ENCODE measurements at regions not wholly inside any gene's neighbourhood (a gene's known extent, or its start where the extent isn't known, plus 50 kb on each side); places are given as distances from the start of the nearest gene placed in this dataset.

DNA sequence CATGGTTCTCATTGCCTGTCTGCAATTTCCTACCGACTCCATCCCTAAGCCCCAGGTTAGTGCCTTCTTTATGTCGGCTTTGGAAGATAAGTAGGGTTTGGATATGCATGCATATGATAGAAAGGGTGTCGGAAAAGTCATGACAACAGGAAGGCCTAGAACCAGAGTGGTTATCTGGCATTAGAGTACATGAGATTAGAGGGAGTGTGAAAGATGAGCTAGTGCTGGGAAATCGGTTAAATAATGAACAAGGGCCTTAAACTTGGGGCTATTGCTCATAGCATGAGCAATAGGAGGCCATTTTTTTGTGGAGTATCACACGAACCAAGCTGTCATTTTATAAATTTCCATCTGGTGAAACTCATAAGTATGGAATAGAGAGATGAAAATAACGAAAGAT lies 54.0 kb upstream of the LPP start:
- no peaks in the 10 kb centered on the region for H3K4me1 ChIP-seq (ENCODE audit: control insufficient read depth, insufficient read depth, low read length)
- ChIA-PET POLR2A (no interaction called here), CTCF (interaction anchor here (0.6 kb wide), 1 partner anchor 50 kb away, joined by 3 read pairs; no protein-coding TSS in a partner anchor)
- no peaks in the 10 kb centered on the region for H3K36me3 ChIP-seq (ENCODE audit: control insufficient read depth in 2 of 2, insufficient read depth in 1 of 2, low read length in 2 of 2)
- no peaks in the 10 kb centered on the region for H3K9me3 ChIP-seq (ENCODE audit: control insufficient read depth, insufficient read depth, low read depth, low read length)
- TF ChIP-seq ZNF341 (tag by site-specific recombination; IDR thresholded peaks at IDR 0.05; ENCODE audit: low read depth): no peak
- no peak for TF ChIP-seq KLF9 (tag by site-specific recombination; IDR thresholded peaks at IDR 0.05; ENCODE audit: low read depth)
- TF ChIP-seq, protein P1, sequence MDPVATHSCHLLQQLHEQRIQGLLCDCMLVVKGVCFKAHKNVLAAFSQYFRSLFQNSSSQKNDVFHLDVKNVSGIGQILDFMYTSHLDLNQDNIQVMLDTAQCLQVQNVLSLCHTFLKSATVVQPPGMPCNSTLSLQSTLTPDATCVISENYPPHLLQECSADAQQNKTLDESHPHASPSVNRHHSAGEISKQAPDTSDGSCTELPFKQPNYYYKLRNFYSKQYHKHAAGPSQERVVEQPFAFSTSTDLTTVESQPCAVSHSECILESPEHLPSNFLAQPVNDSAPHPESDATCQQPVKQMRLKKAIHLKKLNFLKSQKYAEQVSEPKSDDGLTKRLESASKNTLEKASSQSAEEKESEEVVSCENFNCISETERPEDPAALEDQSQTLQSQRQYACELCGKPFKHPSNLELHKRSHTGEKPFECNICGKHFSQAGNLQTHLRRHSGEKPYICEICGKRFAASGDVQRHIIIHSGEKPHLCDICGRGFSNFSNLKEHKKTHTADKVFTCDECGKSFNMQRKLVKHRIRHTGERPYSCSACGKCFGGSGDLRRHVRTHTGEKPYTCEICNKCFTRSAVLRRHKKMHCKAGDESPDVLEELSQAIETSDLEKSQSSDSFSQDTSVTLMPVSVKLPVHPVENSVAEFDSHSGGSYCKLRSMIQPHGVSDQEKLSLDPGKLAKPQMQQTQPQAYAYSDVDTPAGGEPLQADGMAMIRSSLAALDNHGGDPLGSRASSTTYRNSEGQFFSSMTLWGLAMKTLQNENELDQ (tag by site-specific recombination; IDR thresholded peaks at IDR 0.05; ENCODE audit: low read depth): no peak
- no peak for TF ChIP-seq ZNF391 (tag by site-specific recombination; IDR thresholded peaks at IDR 0.05; ENCODE audit: borderline replicate concordance, low read depth)
- H3K27ac ChIP-seq (ENCODE audit: extremely low read depth, low read depth, low read length): no peak overlapping the region
- H3K4me3 ChIP-seq (ENCODE audit: low read depth, low read length): no peak overlapping the region

DNA sequence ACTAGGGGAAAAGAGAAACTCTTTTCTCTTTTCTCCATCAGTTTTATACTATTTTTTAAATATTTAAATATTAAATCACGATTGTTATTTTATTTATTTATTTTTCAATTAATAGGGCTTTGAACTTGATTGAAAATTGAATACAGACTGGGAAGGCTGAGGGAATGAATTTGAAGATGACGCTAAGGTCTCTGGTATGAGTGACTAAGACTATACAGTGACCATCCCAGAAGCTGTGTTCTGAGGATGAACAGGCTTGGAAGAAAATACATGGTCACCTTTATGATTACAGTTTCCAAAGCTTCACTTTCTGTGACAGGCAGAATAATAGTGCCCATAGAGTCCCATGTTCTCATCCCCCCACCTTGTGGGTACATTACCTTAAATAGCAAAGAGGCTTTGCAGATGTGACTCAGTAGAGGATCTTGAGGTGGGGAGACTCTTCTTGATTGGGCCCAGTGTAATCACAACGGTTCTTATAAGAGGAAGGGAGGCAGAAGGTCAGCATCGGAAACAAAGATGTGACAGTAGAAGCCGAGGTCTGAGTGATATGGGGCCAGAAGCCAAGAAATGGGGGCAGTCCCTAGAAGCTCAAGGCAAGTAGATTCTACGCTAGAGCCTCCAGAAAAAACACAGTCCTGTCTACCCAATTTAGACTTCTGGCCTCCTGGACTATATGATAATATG lies 51.0 kb upstream of the LPP start:
- CTCF ChIA-PET: no interaction called here
- TF ChIP-seq, protein P2, sequence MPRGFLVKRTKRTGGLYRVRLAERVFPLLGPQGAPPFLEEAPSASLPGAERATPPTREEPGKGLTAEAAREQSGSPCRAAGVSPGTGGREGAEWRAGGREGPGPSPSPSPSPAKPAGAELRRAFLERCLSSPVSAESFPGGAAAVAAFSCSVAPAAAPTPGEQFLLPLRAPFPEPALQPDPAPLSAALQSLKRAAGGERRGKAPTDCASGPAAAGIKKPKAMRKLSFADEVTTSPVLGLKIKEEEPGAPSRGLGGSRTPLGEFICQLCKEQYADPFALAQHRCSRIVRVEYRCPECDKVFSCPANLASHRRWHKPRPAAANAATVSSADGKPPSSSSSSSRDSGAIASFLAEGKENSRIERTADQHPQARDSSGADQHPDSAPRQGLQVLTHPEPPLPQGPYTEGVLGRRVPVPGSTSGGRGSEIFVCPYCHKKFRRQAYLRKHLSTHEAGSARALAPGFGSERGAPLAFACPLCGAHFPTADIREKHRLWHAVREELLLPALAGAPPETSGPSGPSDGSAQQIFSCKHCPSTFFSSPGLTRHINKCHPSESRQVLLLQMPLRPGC (tag by site-specific recombination; IDR thresholded peaks at IDR 0.05): no peak
- TF ChIP-seq ZNF248 (tag by site-specific recombination; IDR thresholded peaks at IDR 0.05) (no peak), KLF7 (tag by site-specific recombination; IDR thresholded peaks at IDR 0.05; ENCODE audit: borderline replicate concordance) (no peak), ZNF747 (tag by site-specific recombination; IDR thresholded peaks at IDR 0.05) (no peak), ZNF843 (tag by site-specific recombination; IDR thresholded peaks at IDR 0.05) (no peak)
- TF ChIP-seq, protein P3, sequence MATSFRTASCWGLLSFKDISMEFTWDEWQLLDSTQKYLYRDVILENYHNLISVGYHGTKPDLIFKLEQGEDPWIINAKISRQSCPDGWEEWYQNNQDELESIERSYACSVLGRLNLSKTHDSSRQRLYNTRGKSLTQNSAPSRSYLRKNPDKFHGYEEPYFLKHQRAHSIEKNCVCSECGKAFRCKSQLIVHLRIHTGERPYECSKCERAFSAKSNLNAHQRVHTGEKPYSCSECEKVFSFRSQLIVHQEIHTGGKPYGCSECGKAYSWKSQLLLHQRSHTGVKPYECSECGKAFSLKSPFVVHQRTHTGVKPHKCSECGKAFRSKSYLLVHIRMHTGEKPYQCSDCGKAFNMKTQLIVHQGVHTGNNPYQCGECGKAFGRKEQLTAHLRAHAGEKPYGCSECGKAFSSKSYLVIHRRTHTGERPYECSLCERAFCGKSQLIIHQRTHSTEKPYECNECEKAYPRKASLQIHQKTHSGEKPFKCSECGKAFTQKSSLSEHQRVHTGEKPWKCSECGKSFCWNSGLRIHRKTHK (tag by site-specific recombination; IDR thresholded peaks at IDR 0.05): no peak
- POLR2A ChIA-PET: no interaction called here

DNA sequence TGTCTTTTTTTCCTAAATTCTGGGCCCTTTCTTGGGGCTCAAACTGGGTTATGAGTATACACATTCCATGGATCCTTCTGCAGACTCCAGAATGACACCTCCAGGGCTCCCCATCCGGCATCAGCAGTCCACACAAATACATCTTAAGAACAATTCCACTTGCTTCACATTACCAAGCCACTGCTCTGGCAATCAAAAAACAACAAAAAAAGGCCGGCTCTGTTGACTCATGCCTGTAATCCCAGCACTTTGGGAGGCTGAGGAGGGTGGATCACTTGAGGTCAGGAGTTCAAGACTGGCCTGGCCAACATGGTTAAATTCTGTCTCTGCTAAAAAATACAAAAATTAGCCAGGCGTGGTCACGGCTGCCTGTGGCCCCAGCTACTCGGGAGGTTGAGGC lies 49.9 kb upstream of the LPP start:
- no peak overlapping the region for H3K4me3 ChIP-seq (ENCODE audit: low read depth, low read length)
- no peaks in the 10 kb centered on the region for H3K9me3 ChIP-seq (ENCODE audit: control insufficient read depth, insufficient read depth, low read depth, low read length)
- ChIA-PET CTCF (no interaction called here), POLR2A (no interaction called here)
- TF ChIP-seq HOXA7 (CRISPR knock-in tag; IDR thresholded peaks at IDR 0.05; ENCODE audit: borderline replicate concordance) (no peak), ZNF521 (tag by site-specific recombination; IDR thresholded peaks at IDR 0.05) (no peak), ZNF473 (tag by site-specific recombination; IDR thresholded peaks at IDR 0.05) (no peak)
- H3K27ac ChIP-seq (ENCODE audit: extremely low read depth, low read depth, low read length): no peak overlapping the region
- no peaks in the 10 kb centered on the region for H3K36me3 ChIP-seq (ENCODE audit: control insufficient read depth in 2 of 2, insufficient read depth in 1 of 2, low read length in 2 of 2)
- no peaks in the 10 kb centered on the region for H3K4me1 ChIP-seq (ENCODE audit: control insufficient read depth, insufficient read depth, low read length)

More for the DNA sequence above, 51.0 kb upstream of the LPP start:
- H3K4me3 ChIP-seq (ENCODE audit: low read depth, low read length): no peak overlapping the region
- H3K36me3 ChIP-seq (ENCODE audit: control insufficient read depth in 2 of 2, insufficient read depth in 1 of 2, low read length in 2 of 2): no peaks in the 10 kb centered on the region
- H3K4me1 ChIP-seq (ENCODE audit: control insufficient read depth, insufficient read depth, low read length): no peaks in the 10 kb centered on the region
- no peaks in the 10 kb centered on the region for H3K9me3 ChIP-seq (ENCODE audit: control insufficient read depth, insufficient read depth, low read depth, low read length)
- H3K27ac ChIP-seq (ENCODE audit: extremely low read depth, low read depth, low read length): no peak overlapping the region

Measured in HEK293 (cell line).